ENCODE measurements at regions not wholly inside any gene's neighbourhood (a gene's known extent, or its start where the extent isn't known, plus 50 kb on each side); places are given as distances from the start of the nearest gene placed in this dataset.

DNA sequence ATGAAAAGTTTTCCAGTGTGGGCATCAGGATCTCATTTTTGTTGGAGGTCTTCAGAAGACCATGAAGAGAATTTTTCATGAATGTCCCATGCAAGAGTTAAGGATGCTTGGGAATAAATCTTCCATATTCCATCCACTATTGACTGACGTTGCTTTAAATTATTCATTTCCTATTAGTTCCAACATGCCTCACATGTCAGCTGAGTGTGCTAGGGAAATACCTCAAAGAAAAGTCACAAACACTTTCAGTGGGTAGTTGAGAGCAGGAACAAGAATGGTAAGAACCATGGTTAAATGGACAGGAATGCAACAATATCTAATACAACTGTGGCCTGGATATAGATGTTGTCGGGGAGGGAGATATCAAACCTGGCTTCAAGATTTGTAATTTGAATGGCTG, 610.1 kb downstream of the TECRL start:
- no peak for DNase-seq (ENCODE audit: low spot score)

- DNase-seq (ENCODE audit: low spot score), result no peak
Measured at GRCh38 chr4:63795301-63795700, 613.9 kb downstream of the TECRL start.

DNA sequence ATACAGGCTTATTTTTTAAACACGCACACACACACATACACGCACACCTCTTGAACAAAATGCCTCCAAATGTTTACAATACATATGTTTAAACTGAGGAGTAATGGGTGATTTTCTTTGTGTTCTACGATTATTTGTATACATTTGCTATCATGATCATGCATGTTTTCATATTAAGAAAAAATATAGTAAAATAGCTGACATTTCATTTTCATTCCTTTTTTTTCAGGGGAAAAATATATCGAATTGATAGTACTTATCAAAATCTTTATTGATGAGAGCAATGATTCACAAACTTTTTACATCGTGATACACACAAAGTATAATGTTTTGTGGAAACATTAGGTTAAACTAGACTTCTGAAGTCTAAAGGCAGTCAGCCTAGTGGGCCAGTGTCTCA, 618.9 kb downstream of the TECRL start:
- no peak for DNase-seq (ENCODE audit: low spot score)

GRCh38 chr4:63788271-63788670, 621.0 kb downstream of the TECRL start:
- DNase-seq (ENCODE audit: low spot score), result no peak

GRCh38 chr4:63787326-63787725, 621.9 kb downstream of the TECRL start:
- no peak for DNase-seq (ENCODE audit: low spot score)

- DNase-seq (ENCODE audit: low spot score), result no peak
Measured at GRCh38 chr4:63786171-63786570, 623.1 kb downstream of the TECRL start.

DNA sequence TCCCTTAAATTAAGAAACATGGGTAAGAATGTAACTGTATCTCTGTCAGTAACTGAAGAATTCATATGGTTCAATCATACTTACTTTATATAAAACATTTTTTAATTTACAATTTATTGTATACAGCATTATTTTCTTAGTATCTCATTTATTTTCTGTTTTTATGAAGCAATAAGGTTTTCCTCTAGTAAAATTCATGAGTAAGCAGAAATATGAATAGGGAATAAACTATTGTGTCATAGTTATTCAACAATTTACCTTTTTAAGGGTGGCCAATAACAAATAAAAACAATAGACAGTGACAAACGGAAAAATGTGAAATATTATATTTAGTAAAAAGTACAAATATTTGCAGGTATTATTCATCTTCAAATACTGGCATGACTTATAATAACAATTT, 624.4 kb downstream of the TECRL start:
- DNase-seq (ENCODE audit: low spot score), result no peak

- DNase-seq (ENCODE audit: low spot score), result no peak
Measured at GRCh38 chr4:63777601-63778000, 631.6 kb downstream of the TECRL start.

DNA sequence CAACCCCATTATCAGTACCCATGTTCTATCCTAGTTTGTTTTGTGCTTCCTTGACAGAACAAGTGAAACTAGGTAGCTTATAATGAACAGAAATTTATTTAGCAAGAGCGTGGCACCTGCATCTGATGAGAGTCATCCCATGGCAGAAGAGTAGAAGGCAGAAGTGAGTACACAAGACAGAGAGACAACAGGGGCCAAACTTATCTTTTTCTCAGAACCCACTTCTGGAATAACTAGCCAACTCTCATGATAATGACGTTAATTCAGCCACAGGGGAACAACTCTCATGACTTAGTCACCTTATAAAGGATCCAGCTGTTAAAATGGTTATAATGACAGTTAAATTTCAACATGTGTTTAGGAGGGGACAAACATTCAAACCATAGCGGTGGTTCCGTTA, 644.9 kb downstream of the TECRL start:
- no peak for DNase-seq (ENCODE audit: low spot score)

- no peak for DNase-seq (ENCODE audit: low spot score)
Measured at GRCh38 chr4:63757929-63758328, 651.3 kb downstream of the TECRL start.

DNA sequence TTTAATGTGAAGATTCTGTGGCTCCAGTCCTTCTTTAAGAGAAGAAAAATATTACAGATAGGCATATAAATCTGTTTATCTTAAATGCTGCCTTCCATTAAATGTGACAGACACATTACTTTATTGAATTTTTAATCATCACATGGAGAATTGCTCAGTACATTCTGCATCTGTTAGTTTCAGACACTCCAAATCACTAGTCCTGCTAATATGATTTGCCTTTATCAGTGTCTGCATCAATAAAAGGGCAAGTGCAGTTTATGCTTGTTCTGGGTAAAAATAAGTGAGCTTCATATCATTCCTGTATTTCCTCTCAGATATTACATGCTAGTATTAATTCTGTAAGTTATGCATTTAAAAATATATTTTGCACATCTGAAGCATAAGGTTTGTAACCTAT, 666.4 kb downstream of the TECRL start:
- DNase-seq (ENCODE audit: low spot score), result no peak

DNA sequence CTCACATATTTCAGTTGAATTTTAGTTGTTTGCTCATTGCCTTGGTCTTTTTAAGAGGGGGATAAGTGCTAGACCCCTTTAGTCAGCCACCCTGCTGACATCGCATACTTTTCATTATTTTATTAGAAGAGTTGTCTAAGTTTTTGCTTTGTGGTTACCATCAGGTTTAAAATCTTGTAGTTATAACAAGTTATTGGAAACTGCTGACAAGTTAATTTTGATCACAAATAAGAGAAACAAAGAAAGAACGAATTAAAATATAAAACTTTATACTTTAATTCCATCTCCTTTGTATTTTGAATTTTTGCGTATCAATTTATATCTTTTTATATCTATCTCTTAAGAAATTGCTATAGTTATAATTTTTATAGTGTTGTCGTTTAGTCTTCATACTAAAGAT, 679.7 kb downstream of the TECRL start:
- no peak for DNase-seq (ENCODE audit: low spot score)

- no peak for DNase-seq (ENCODE audit: low spot score)
Measured at GRCh38 chr4:63728480-63729177, 680.6 kb downstream of the TECRL start.

DNA sequence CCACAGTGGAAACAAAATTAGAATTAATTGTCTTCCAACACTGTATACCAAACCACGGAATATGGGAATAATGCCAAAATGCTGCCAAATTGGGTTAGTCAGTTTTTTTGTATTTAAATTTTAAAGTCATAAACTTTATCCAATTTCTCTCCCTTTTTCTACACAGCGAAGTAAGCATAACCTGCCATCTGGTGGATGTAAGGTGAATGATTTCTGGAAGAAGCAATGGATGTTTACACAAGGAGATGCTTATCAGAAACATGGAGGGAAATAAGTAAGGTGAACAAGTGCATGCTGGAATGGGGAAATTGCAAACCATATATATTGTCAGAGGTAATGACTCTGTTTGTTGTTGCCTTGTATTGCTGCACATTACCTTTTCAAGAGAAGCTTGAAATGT, 691.9 kb downstream of the TECRL start:
- no peak for DNase-seq (ENCODE audit: low spot score)

DNA sequence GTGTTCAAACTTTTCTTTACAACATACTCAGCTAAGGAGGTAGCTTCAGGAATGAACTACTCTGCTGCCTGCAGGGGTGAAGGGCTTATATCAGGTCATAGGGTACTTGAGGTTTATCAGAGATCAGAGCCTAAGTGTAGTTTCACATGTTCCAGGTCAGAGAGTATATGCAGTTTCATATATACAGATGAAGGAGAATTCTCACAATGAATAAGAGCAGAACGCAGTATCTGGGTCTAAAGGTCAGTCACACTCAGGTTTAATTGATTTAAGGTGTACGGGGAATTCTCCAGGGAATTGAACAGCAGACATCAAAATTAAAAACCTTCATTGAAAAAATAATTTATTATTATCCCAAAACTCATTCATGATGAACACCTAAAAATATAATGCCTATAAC, 700.6 kb downstream of the TECRL start:
- no peak for DNase-seq (ENCODE audit: low spot score)

DNA sequence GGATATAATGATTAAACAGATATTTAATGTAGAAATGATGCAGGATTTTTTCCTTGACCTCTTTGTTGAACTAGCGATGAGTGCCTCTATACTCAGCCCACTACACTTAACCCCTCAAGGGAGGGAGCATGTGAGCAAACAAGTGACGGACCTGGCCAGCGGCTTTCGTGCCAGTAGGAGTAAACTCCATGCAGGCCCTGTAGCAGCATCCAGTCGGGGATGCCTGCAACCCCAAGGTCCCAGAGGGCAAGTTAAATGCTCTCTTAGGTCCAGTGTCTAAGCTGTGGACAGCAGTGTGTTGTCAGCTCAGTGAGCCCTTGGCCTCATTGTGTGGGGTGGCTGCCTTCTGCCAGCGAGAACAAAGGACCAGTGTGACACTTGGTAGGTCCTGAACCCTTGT, 708.7 kb downstream of the TECRL start:
- no peak for DNase-seq (ENCODE audit: low spot score)

DNA sequence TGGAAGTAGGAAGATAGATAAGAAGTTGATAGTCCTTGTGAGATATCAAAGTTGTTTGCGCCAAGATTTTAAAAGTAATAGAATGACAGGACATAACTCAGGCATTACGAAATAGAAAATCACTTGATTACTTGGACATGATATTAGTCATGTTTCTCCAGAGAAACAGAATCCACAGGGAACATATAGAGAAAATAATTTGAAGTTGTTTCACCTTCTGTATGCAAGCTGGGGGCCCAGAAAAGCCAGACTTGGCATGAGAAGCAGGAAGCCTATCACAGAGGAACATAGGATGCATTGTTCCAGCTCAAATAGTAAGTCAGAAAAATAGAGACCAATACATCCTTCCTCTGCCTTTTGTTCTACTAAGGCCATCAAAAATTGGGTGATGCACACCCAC, 715.9 kb downstream of the TECRL start:
- DNase-seq (ENCODE audit: low spot score), result no peak

GRCh38 chr4:63678358-63678931, 730.8 kb downstream of the TECRL start:
- no peak for DNase-seq (ENCODE audit: low spot score)

- DNase-seq (ENCODE audit: low spot score), result no peak
Measured at GRCh38 chr4:63670735-63671134, 738.5 kb downstream of the TECRL start.

- no peak for DNase-seq (ENCODE audit: low spot score)
Measured at GRCh38 chr4:63663870-63664269, 745.4 kb downstream of the TECRL start.

DNA sequence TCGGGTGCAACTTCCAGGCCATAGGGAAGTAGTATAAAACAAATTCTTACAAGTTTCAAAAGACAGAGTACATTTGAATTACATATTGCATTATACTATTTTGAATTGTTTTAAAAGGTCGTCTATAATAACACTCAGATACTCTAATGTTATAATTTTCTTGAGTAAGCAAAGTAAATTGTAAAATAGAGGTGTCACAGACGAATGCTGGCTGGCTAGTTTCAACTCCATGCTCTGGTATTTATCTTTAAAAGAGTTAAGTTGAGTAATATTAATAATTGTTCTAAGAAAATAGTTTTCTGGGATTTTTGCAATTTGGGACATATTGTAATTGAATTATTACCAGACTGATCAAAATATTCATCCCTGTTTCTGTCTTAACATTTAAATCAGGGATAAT, 764.9 kb downstream of the TECRL start:
- DNase-seq (ENCODE audit: low spot score), result no peak

GRCh38 chr4:63637270-63637669, 772.0 kb downstream of the TECRL start:
- DNase-seq (ENCODE audit: low spot score), result no peak

DNA sequence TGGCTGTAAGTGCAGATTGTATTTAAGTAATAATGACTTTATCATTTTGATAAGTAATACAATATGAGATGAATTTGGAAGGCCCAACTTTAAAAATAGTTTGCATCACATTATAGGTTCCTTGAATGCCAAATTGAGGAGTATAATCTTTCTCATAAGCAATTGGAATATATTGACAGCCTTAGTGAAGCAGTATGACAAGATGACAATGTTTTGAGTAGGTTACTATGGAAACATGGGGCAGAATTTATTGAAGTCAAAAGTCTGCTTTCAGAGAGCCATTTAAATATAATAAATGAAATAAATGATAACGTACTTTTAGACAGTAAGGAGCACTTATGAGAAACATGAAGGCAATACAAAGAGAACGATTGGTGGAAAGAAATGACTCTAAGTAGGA, 776.4 kb downstream of the TECRL start:
- DNase-seq (ENCODE audit: low spot score), result no peak

DNA sequence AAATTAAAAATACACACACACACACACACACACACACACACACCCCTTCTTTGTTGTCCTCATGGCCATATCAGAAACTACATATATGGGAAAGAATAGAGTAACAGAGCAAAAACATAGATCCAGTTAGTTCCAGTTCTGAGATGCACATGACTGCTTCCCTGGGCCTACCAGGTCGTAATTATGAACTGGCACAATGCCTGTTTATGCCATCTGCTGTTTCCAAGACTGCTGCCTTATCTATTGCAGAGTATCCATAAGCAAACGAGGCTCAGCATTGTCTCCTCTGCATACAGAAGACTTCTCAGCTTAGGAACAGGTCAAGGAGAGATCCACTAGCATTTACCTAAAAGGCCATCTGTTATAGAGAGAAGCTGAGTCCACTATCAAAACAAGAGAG, 789.0 kb downstream of the TECRL start:
- DNase-seq (ENCODE audit: low spot score), result no peak
